ENCODE measurements at regions not wholly inside any gene's neighbourhood (a gene's known extent, or its start where the extent isn't known, plus 50 kb on each side); places are given as distances from the start of the nearest gene placed in this dataset.

- Mint-ChIP-seq H3K27me3 (no peaks in the 10 kb centered on the region), H3K4me3 (no peak overlapping the region), H3K9me3 (no peaks in the 10 kb centered on the region), H3K27ac (no peak overlapping the region), H3K4me1 (ENCODE audit: low read depth) (no peaks in the 10 kb centered on the region), H3K36me3 (ENCODE audit: low read depth) (no peaks in the 10 kb centered on the region)
- ChIA-PET CTCF (interaction anchor here (0.7 kb wide), 1 partner anchor 10 kb away, joined by 3 read pairs; no protein-coding TSS in a partner anchor), POLR2A (no interaction called here)
- ATAC-seq (no peak), DNase-seq (no peak)
- no peak for TF ChIP-seq CTCF (IDR thresholded peaks at IDR 0.05)
- intact Hi-C loops (cut with micrococcal nuclease): no loop called here
Observed at GRCh38 chr2:240324312-240325015, 111.0 kb upstream of the GPC1 start.

GRCh38 chr2:240325016-240326007 lies 110.2 kb upstream of the GPC1 start:
- H3K9me3 Mint-ChIP-seq: no peaks in the 10 kb centered on the region
- H3K4me3 Mint-ChIP-seq: no peak overlapping the region
- POLR2A ChIA-PET: no interaction called here
- no peak for ATAC-seq
- H3K27me3 Mint-ChIP-seq: no peaks in the 10 kb centered on the region
- TF ChIP-seq CTCF (IDR thresholded peaks at IDR 0.05): no peak
- CTCF ChIA-PET: no interaction called here
- no peaks in the 10 kb centered on the region for H3K36me3 Mint-ChIP-seq (ENCODE audit: low read depth)
- H3K27ac Mint-ChIP-seq: no peak overlapping the region
- H3K4me1 Mint-ChIP-seq (ENCODE audit: low read depth): no peaks in the 10 kb centered on the region
- DNase-seq: no peak
- intact Hi-C loops (cut with micrococcal nuclease): no loop called here

GRCh38 chr2:240326246-240326645 lies 109.2 kb upstream of the GPC1 start:
- POLR2A ChIA-PET: no interaction called here
- ATAC-seq (no peak), DNase-seq (no peak)
- Mint-ChIP-seq H3K36me3 (ENCODE audit: low read depth) (no peaks in the 10 kb centered on the region), H3K4me1 (ENCODE audit: low read depth) (no peaks in the 10 kb centered on the region), H3K9me3 (peaks cover under 1% of the 10 kb centered on the region), H3K27ac (no peak overlapping the region), H3K27me3 (no peaks in the 10 kb centered on the region), H3K4me3 (no peak overlapping the region)
- TF ChIP-seq CTCF (IDR thresholded peaks at IDR 0.05): no peak
- CTCF ChIA-PET: no interaction called here
- intact Hi-C loops (cut with micrococcal nuclease): no loop called here

GRCh38 chr2:240326886-240327285 lies 108.6 kb upstream of the GPC1 start:
- intact Hi-C loops (cut with micrococcal nuclease): no loop called here
- Mint-ChIP-seq H3K4me3 (no peak overlapping the region), H3K27ac (no peak overlapping the region), H3K9me3 (peaks cover 3% of the 10 kb centered on the region), H3K4me1 (ENCODE audit: low read depth) (no peaks in the 10 kb centered on the region), H3K27me3 (no peaks in the 10 kb centered on the region), H3K36me3 (ENCODE audit: low read depth) (no peaks in the 10 kb centered on the region)
- POLR2A ChIA-PET: no interaction called here
- no peak for TF ChIP-seq CTCF (IDR thresholded peaks at IDR 0.05)
- CTCF ChIA-PET: no interaction called here
- DNase-seq: no peak
- ATAC-seq: no peak

GRCh38 chr2:240327566-240327965 lies 107.9 kb upstream of the GPC1 start:
- POLR2A ChIA-PET: no interaction called here
- H3K36me3 Mint-ChIP-seq (ENCODE audit: low read depth): no peaks in the 10 kb centered on the region
- no peaks in the 10 kb centered on the region for H3K4me1 Mint-ChIP-seq (ENCODE audit: low read depth)
- no peak overlapping the region for H3K4me3 Mint-ChIP-seq
- CTCF ChIA-PET: no interaction called here
- no peak overlapping the region for H3K27ac Mint-ChIP-seq
- ATAC-seq: no peak
- peaks cover 7% of the 10 kb centered on the region for H3K9me3 Mint-ChIP-seq
- intact Hi-C loops (cut with micrococcal nuclease): no loop called here
- no peak for TF ChIP-seq CTCF (IDR thresholded peaks at IDR 0.05)
- no peak for DNase-seq
- peaks cover 2% of the 10 kb centered on the region for H3K27me3 Mint-ChIP-seq

All from activated CD8-positive, alpha-beta T cell treated with anti-CD3 and anti-CD28 coated beads for 36 hours (primary cell).